Gastrocnemius medialis (tissue), 4 donors: ENCODE measurements at regions not wholly inside any gene's neighbourhood (a gene's known extent, or its start where the extent isn't known, plus 50 kb on each side); places are given as distances from the start of the nearest gene placed in this dataset.
"Not testable (repeated sequence)": the region's sequence is repeated elsewhere in the genome, so short reads cannot be mapped to it uniquely, and the experiment has no call there.

Source experiments
- ATAC-seq, 2 donors: fragments of 150-250 bp; one replicate each; pipeline ENCODE4 v1.9.1; 2016
- DNase-seq, 2 donors: peaks; one replicate each; pipeline ENCODE4 v3.0.0-alpha.2; 2019
- H3K27ac ChIP-seq, 4 donors: fragments of 200-600 bp; sonication (generic); 1 replicate in 1 of 4; 2 replicates in 3 of 4; pipeline ENCODE4 v1.5.1; 2016 to 2018; ENCODE audit warnings: mild to moderate bottlenecking in 2 of 4, moderate library complexity in 1 of 4
- H3K27me3 ChIP-seq, 3 donors: fragments of 200-600 bp; sonication (generic) in 2 of 3; 1 replicate in 1 of 3; 2 replicates in 2 of 3; pipeline versions ENCODE4 v1.5.1 to v1.6.0; 2016 to 2019; ENCODE audit warnings: mild to moderate bottlenecking in 1 of 3, moderate library complexity in 1 of 3
- H3K36me3 ChIP-seq, 2 donors: fragments of 200-600 bp; sonication (generic) in 1 of 2; one replicate each; pipeline ENCODE4 v1.5.1; 2017 to 2018
- H3K4me1 ChIP-seq, 2 donors: fragments of 200-600 bp; sonication (generic) in 1 of 2; one replicate each; pipeline ENCODE4 v1.5.1; 2016 to 2017; ENCODE audit warnings: mild to moderate bottlenecking in 2 of 2
- H3K4me3 ChIP-seq, 4 donors: fragments of 200-600 bp; sonication (generic) in 3 of 4; 1 replicate in 1 of 4; 2 replicates in 3 of 4; pipeline ENCODE4 v1.5.1; 2016 to 2019; ENCODE audit warnings: mild to moderate bottlenecking in 2 of 4
- H3K9me3 ChIP-seq, 3 donors: fragments of 200-600 bp; sonication (generic) in 2 of 3; 1 replicate in 1 of 3; 2 replicates in 2 of 3; pipeline ENCODE4 v1.5.1; 2016 to 2019
- POLR2A ChIP-seq, 2 donors: fragments of 450-650 bp; IDR thresholded peaks; one replicate each; pipeline ENCODE4 v1.6.1; 2017; ENCODE audit warnings: antibody characterized with exemption in 2 of 2, mild to moderate bottlenecking in 2 of 2, moderate library complexity in 2 of 2
- in situ Hi-C, 4 donors: fragments of 200-750 bp; cut with MboI; loops; one replicate each; pipeline versions ENCODE4 v1.15.0 to v1.8.0; 2017; ENCODE audit warnings: low sequenced_read_pairs in 4 of 4
- intact Hi-C: fragments of 100-400 bp; cut with DNase I; formaldehyde crosslinking; loops from one replicate; pipeline ENCODE4 v1.15.1; 2023; ENCODE audit warnings: low total_unique reads
- TF ChIP-seq, protein P1 (sequence below), 5 experiments: fragments of 450-650 bp in 3 of 5; fragments of 200-600 bp in 2 of 5; sonication (generic) in 2 of 5; IDR thresholded peaks in 4 of 5; conservative IDR thresholded peaks in 1 of 5; 1 replicate in 4 of 5; 2 replicates in 1 of 5; pipeline ENCODE4 v1.5.1; 2016 to 2019; ENCODE audit warnings: antibody characterized with exemption in 5 of 5, mild to moderate bottlenecking in 3 of 5, moderate library complexity in 3 of 5

GRCh38 chr4:188740791-188741190, 601.5 kb downstream of the TRIML1 start:
- ATAC-seq: not testable (repeated sequence)

DNA sequence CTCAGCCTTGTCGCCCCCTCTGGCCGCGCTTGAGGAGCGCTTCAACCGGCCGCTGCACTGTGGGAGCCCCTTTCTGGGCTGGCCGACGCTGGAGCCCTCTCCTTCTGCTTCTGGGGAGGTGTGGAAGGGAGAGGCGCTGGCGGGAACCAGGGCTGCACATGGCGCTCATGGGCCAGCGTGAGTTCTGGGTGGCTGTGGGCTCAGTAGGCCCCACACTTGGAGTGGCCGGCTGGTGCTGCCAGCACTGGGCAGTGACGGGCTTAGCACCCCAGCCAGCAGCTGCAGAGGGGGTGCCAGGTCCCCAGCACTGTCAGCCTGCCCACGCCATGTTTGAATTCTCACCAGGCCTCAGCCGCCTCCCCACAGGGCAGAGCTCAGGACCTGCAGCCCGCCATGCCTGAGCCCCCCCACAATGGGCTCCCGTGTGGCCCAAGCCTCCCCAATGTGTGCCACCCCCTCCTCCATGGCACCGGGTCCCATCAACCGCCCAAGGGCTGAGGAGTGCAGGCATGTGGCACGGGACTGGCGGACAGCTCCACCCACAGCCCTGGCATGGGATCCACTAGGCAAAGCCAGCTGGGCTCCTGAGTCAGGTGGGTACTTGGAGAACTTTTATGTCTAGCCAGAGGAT, 615.2 kb downstream of the TRIML1 start:
- intact Hi-C loops: no loop called here
- H3K36me3 ChIP-seq: no peaks in the 10 kb centered on the region
- H3K27me3 ChIP-seq: no peaks in the 10 kb centered on the region
- in situ Hi-C loops: no loop called here
- no peaks in the 10 kb centered on the region for H3K4me1 ChIP-seq
- no peak overlapping the region for H3K4me3 ChIP-seq
- no peaks in the 10 kb centered on the region for H3K9me3 ChIP-seq
- DNase-seq (no peak), ATAC-seq (no peak)
- TF ChIP-seq, protein P1, sequence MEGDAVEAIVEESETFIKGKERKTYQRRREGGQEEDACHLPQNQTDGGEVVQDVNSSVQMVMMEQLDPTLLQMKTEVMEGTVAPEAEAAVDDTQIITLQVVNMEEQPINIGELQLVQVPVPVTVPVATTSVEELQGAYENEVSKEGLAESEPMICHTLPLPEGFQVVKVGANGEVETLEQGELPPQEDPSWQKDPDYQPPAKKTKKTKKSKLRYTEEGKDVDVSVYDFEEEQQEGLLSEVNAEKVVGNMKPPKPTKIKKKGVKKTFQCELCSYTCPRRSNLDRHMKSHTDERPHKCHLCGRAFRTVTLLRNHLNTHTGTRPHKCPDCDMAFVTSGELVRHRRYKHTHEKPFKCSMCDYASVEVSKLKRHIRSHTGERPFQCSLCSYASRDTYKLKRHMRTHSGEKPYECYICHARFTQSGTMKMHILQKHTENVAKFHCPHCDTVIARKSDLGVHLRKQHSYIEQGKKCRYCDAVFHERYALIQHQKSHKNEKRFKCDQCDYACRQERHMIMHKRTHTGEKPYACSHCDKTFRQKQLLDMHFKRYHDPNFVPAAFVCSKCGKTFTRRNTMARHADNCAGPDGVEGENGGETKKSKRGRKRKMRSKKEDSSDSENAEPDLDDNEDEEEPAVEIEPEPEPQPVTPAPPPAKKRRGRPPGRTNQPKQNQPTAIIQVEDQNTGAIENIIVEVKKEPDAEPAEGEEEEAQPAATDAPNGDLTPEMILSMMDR (IDR thresholded peaks at IDR 0.05 in 4 of 5, conservative IDR thresholded peaks at IDR 0.05 in 1 of 5): no peak
- TF ChIP-seq POLR2A (IDR thresholded peaks at IDR 0.05): no peak
- no peak overlapping the region for H3K27ac ChIP-seq

More at GRCh38 chr4:188740791-188741190, 601.5 kb downstream of the TRIML1 start:
- H3K27me3 ChIP-seq, DNase-seq, H3K4me1 ChIP-seq, H3K4me3 ChIP-seq, H3K27ac ChIP-seq, intact Hi-C loops, H3K9me3 ChIP-seq, H3K36me3 ChIP-seq, in situ Hi-C loops: not testable (repeated sequence)

- no peaks in the 10 kb centered on the region for H3K27me3 ChIP-seq
- intact Hi-C loops: no loop called here
- H3K36me3 ChIP-seq: no peaks in the 10 kb centered on the region
- no peak for DNase-seq
- H3K9me3 ChIP-seq: no peaks in the 10 kb centered on the region
- TF ChIP-seq, protein P1 (IDR thresholded peaks at IDR 0.05 in 4 of 5, conservative IDR thresholded peaks at IDR 0.05 in 1 of 5): no peak
- TF ChIP-seq POLR2A (IDR thresholded peaks at IDR 0.05): no peak
- H3K4me3 ChIP-seq: no peak overlapping the region
- no peak for ATAC-seq
- H3K27ac ChIP-seq: no peak overlapping the region
- in situ Hi-C loops: no loop called here
- H3K4me1 ChIP-seq: no peaks in the 10 kb centered on the region
Observed at GRCh38 chr4:188767496-188767895, 628.3 kb downstream of the TRIML1 start.

DNA sequence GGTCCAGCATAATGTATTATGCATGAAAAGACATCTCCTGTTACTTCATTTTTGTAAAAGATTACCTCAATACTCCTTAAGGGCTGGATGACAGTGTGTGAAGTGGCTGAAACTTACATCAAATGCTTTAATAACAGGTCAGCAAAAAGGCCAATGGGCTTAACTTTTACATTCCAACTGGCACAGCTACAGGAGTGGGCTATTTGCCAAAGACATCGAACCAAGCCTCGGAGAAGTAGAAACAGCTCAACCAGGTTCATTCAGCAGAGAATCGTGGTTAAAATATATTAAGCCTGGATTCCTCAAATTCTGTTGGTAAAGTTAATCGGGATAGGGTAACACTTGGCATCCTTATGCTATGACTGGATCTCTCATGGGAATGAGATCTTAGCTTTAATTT, 639.7 kb downstream of the TRIML1 start:
- intact Hi-C loops: no loop called here
- no peak for ATAC-seq
- TF ChIP-seq, protein P1 (IDR thresholded peaks at IDR 0.05 in 4 of 5, conservative IDR thresholded peaks at IDR 0.05 in 1 of 5): no peak
- TF ChIP-seq POLR2A (IDR thresholded peaks at IDR 0.05): no peak

GRCh38 chr4:188779581-188779980, 640.3 kb downstream of the TRIML1 start:
- intact Hi-C loops: no loop called here
- no peaks in the 10 kb centered on the region for H3K4me1 ChIP-seq
- no peak for TF ChIP-seq POLR2A (IDR thresholded peaks at IDR 0.05)
- TF ChIP-seq, protein P1 (IDR thresholded peaks at IDR 0.05 in 4 of 5, conservative IDR thresholded peaks at IDR 0.05 in 1 of 5): no peak
- in situ Hi-C loops: no loop called here
- no peak for ATAC-seq
- H3K27me3 ChIP-seq: no peaks in the 10 kb centered on the region
- no peak overlapping the region for H3K27ac ChIP-seq
- H3K36me3 ChIP-seq: no peaks in the 10 kb centered on the region
- H3K4me3 ChIP-seq: no peak overlapping the region
- no peak for DNase-seq
- no peaks in the 10 kb centered on the region for H3K9me3 ChIP-seq

More for the DNA sequence above, 639.7 kb downstream of the TRIML1 start:
- Histone ChIP-seq H3K4me1 (no peaks in the 10 kb centered on the region), H3K27me3 (no peaks in the 10 kb centered on the region), H3K4me3 (no peak overlapping the region), H3K27ac (no peak overlapping the region), H3K36me3 (no peaks in the 10 kb centered on the region), H3K9me3 (no peaks in the 10 kb centered on the region)
- DNase-seq: no peak
- in situ Hi-C loops: no loop called here
